Psoas muscle (tissue), 7 donors: ENCODE measurements at regions not wholly inside any gene's neighbourhood (a gene's known extent, or its start where the extent isn't known, plus 50 kb on each side); places are given as distances from the start of the nearest gene placed in this dataset.
"Not testable (repeated sequence)": the region's sequence is repeated elsewhere in the genome, so short reads cannot be mapped to it uniquely, and the experiment has no call there.

Source experiments
- ATAC-seq, 4 donors: fragments of 200-7000 bp; cut with Tn5 transposase; one replicate each; pipeline ENCODE4 v1.9.1; 2020; ENCODE audit warnings: moderate library complexity in 3 of 4, mild to moderate bottlenecking in 2 of 4
- DNase-seq, 2 donors: peaks; one replicate each; pipeline ENCODE4 v3.0.0-alpha.2; 2020
- H3K27ac ChIP-seq: fragments of 200-600 bp; one replicate; pipeline ENCODE4 v1.8.0; 2022
- H3K27me3 ChIP-seq, 3 donors: fragments of 200-600 bp in 1 of 3; one replicate each; pipeline versions ENCODE4 v1.6.1 to v1.8.0; 2013 to 2022; ENCODE audit warnings: low read length in 2 of 3, mild to moderate bottlenecking in 2 of 3, moderate library complexity in 1 of 3; ENCODE audit not compliant: insufficient read depth in 3 of 3
- H3K36me3 ChIP-seq, 2 donors: fragments of 200-600 bp in 1 of 2; one replicate each; pipeline versions ENCODE4 v1.6.1 to v1.8.0; 2013 to 2022; ENCODE audit warnings: low read depth in 1 of 2, mild to moderate bottlenecking in 1 of 2, moderate library complexity in 1 of 2; ENCODE audit not compliant: insufficient read depth in 1 of 2
- H3K4me1 ChIP-seq: fragments of 200-600 bp; one replicate; pipeline ENCODE4 v1.8.0; 2022
- H3K4me3 ChIP-seq: fragments of 200-600 bp; one replicate; pipeline ENCODE4 v1.8.0; 2022; ENCODE audit warnings: mild to moderate bottlenecking
- H3K9me3 ChIP-seq: fragments of 200-600 bp; one replicate; pipeline ENCODE4 v1.8.0; 2022
- CTCF ChIP-seq: fragments of 200-600 bp; IDR thresholded peaks from one replicate; pipeline ENCODE4 v1.8.0; 2022; ENCODE audit warnings: antibody characterized with exemption
- WGBS, 3 donors: extraction: QIAGEN DNeasy Blood & Tissue Kit; methylation state at CpG; one replicate each; pipeline versions ENCODE4 v1.1.6 to v1.1.7; 2013; 5-methylcytosine and 5-hydroxymethylcytosine counted together
- intact Hi-C, 2 donors: fragments of 100-400 bp; cut with DNase I; formaldehyde crosslinking; loops; one replicate each; pipeline versions ENCODE4 v1.11.0 to v1.14.2; 2022
- donor health status: healthy with polysubstance abuse.
- donor health status: DM: no; HTN: no; CAD: no; lungs with moderate emphysema.
- donor health status: Bipolar disorder and iron deficiency.
- donor health status: healthy.
- donor health status: DM: yes; HTN: yes; CAD: no.
- donor health status: DM: no; HTN: no; CAD: no.
- donor health status: DM: yes; HTN: yes; CAD: no.

GRCh38 chr9:90226839-90227338 is 415.7 kb downstream of the DIRAS2 start:
- H3K27me3 ChIP-seq, H3K4me3 ChIP-seq, DNase-seq, H3K36me3 ChIP-seq, ATAC-seq, H3K27ac ChIP-seq, H3K4me1 ChIP-seq, intact Hi-C loops, H3K9me3 ChIP-seq: not testable (repeated sequence)
- peak; percentile 38 for TF ChIP-seq CTCF
- WGBS, 3 donors, result 50 to 56% (median 54%) methylated on average over 10 of the region's 10 CpGs

- intact Hi-C loops, H3K36me3 ChIP-seq, DNase-seq, H3K27ac ChIP-seq, H3K27me3 ChIP-seq, ATAC-seq, H3K9me3 ChIP-seq, H3K4me1 ChIP-seq, H3K4me3 ChIP-seq: not testable (repeated sequence)
- 90 to 95% (median 92%) methylated on average over 4 of the region's 4 CpGs for WGBS, 3 donors
These were observed 409.5 kb downstream of the DIRAS2 start for GRCh38 chr9:90233081-90233480.

- intact Hi-C loops, result no loop called here
- 73 to 75% (median 74%) methylated on average over 7 of the region's 7 CpGs for WGBS, 3 donors
These were observed 402.1 kb downstream of the DIRAS2 start for GRCh38 chr9:90240541-90240940.

GRCh38 chr9:90245661-90246060 is 397.0 kb downstream of the DIRAS2 start:
- intact Hi-C loops, result no loop called here
- TF ChIP-seq CTCF, result no peak
- ATAC-seq, result no peak
- 51 to 56% (median 53%) methylated on average over 3 of the region's 3 CpGs for WGBS, 3 donors
- Histone ChIP-seq H3K36me3 (no peaks in the 10 kb centered on the region), H3K4me1 (no peaks in the 10 kb centered on the region), H3K27me3 (no peaks in the 10 kb centered on the region), H3K27ac (no peak overlapping the region), H3K9me3 (no peaks in the 10 kb centered on the region), H3K4me3 (no peak overlapping the region)
- DNase-seq, result no peak

More at GRCh38 chr9:90240541-90240940, 402.1 kb downstream of the DIRAS2 start:
- Histone ChIP-seq H3K27ac (no peak overlapping the region), H3K4me1 (no peaks in the 10 kb centered on the region), H3K9me3 (no peaks in the 10 kb centered on the region), H3K27me3 (no peaks in the 10 kb centered on the region), H3K36me3 (no peaks in the 10 kb centered on the region), H3K4me3 (no peak overlapping the region)
- DNase-seq, result no peak
- no peak for ATAC-seq
- no peak for TF ChIP-seq CTCF

GRCh38 chr9:90249094-90249493 is 393.5 kb downstream of the DIRAS2 start:
- H3K4me1 ChIP-seq, result no peaks in the 10 kb centered on the region
- no peak for TF ChIP-seq CTCF
- no peaks in the 10 kb centered on the region for H3K9me3 ChIP-seq
- no peak overlapping the region for H3K27ac ChIP-seq
- ATAC-seq (no peak), DNase-seq (no peak)
- H3K36me3 ChIP-seq, result no peaks in the 10 kb centered on the region
- no peaks in the 10 kb centered on the region for H3K27me3 ChIP-seq
- H3K4me3 ChIP-seq, result no peak overlapping the region
- intact Hi-C loops, result no loop called here
